Small intestine (tissue), 7 donors: ENCODE measurements at regions not wholly inside any gene's neighbourhood (a gene's known extent, or its start where the extent isn't known, plus 50 kb on each side); places are given as distances from the start of the nearest gene placed in this dataset.

Source experiments
- DNase-seq, 2 donors: peaks; one replicate each; pipeline versions ENCODE4 v3.0.0 to v3.0.0-alpha.2; 2013
- FAIRE-seq: peaks from 2 replicates; lab custom pipeline; 2012; peaks lifted over from hg19 to GRCh38; lab: Jason Lieb, UNC
- H3K27ac ChIP-seq, 3 donors: one replicate each; pipeline ENCODE4 v1.5.1; 2013; ENCODE audit warnings: low read length in 2 of 3, mild to moderate bottlenecking in 2 of 3, control low read depth in 1 of 3, inconsistent platforms in 1 of 3, low read depth in 1 of 3, moderate library complexity in 1 of 3
- H3K27me3 ChIP-seq, 3 donors: one replicate each; pipeline ENCODE4 v1.6.1; 2013; ENCODE audit warnings: low read length in 3 of 3, inconsistent platforms in 1 of 3; ENCODE audit not compliant: control insufficient read depth in 3 of 3, insufficient read depth in 3 of 3
- H3K36me3 ChIP-seq, 3 donors: one replicate each; pipeline ENCODE4 v1.6.1; 2013; ENCODE audit warnings: low read length in 3 of 3, inconsistent platforms in 1 of 3, low read depth in 1 of 3, mild to moderate bottlenecking in 1 of 3, moderate library complexity in 1 of 3; ENCODE audit not compliant: control insufficient read depth in 3 of 3, insufficient read depth in 2 of 3
- H3K4me1 ChIP-seq, 3 donors: one replicate each; pipeline ENCODE4 v1.6.1; 2013; ENCODE audit warnings: low read length in 2 of 3, inconsistent platforms in 1 of 3, low read depth in 1 of 3, mild to moderate bottlenecking in 1 of 3, moderate library complexity in 1 of 3; ENCODE audit not compliant: control insufficient read depth in 3 of 3, insufficient read depth in 2 of 3
- H3K4me3 ChIP-seq, 3 donors: one replicate each; pipeline ENCODE4 v1.5.1; 2013; ENCODE audit warnings: low read length in 3 of 3, control low read depth in 1 of 3, inconsistent platforms in 1 of 3, low read depth in 1 of 3, mild to moderate bottlenecking in 1 of 3, moderate library complexity in 1 of 3
- H3K9me3 ChIP-seq, 2 donors: one replicate each; pipeline ENCODE4 v1.6.1; 2013; ENCODE audit warnings: low read depth in 1 of 2, low read length in 1 of 2; ENCODE audit not compliant: control insufficient read depth in 2 of 2, insufficient read depth in 1 of 2
- WGBS, 3 donors: extraction: QIAGEN DNeasy Blood & Tissue Kit; methylation state at CpG; one replicate each; pipeline ENCODE4 v1.1.7; 2013; 5-methylcytosine and 5-hydroxymethylcytosine counted together
- donor health status: healthy with polysubstance abuse.
- donor health status: control.
- donor health status: control.
- donor health status: Bipolar disorder and iron deficiency.
- donor health status: healthy.

GRCh38 chr2:605674-606608 lies 71.3 kb downstream of the TMEM18 start:
- H3K27me3 ChIP-seq = no peaks in the 10 kb centered on the region
- H3K4me3 ChIP-seq = no peak overlapping the region
- no peaks in the 10 kb centered on the region for H3K36me3 ChIP-seq
- no peak for DNase-seq
- no peaks in the 10 kb centered on the region for H3K4me1 ChIP-seq
- no peak for FAIRE-seq
- H3K9me3 ChIP-seq = no peaks in the 10 kb centered on the region
- WGBS, 3 donors = 85 to 90% (median 88%) methylated on average over 24 of the region's 24 CpGs
- no peak overlapping the region for H3K27ac ChIP-seq

GRCh38 chr2:604854-605524 lies 72.2 kb downstream of the TMEM18 start:
- no peak for FAIRE-seq
- 93 to 98% (median 95%) methylated on average over 2 of the region's 2 CpGs for WGBS, 3 donors

GRCh38 chr2:604385-604784 lies 72.8 kb downstream of the TMEM18 start:
- no peak for FAIRE-seq
- H3K4me1 ChIP-seq = no peaks in the 10 kb centered on the region
- no peak overlapping the region for H3K4me3 ChIP-seq
- WGBS, 3 donors = 82 to 90% (median 88%) methylated on average over 9 of the region's 9 CpGs
- no peak overlapping the region for H3K27ac ChIP-seq
- H3K9me3 ChIP-seq = no peaks in the 10 kb centered on the region
- H3K36me3 ChIP-seq = no peaks in the 10 kb centered on the region
- H3K27me3 ChIP-seq = no peaks in the 10 kb centered on the region
- no peak for DNase-seq

More at GRCh38 chr2:604854-605524, 72.2 kb downstream of the TMEM18 start:
- H3K4me3 ChIP-seq = no peak overlapping the region
- H3K4me1 ChIP-seq = no peaks in the 10 kb centered on the region
- no peaks in the 10 kb centered on the region for H3K36me3 ChIP-seq
- H3K9me3 ChIP-seq = no peaks in the 10 kb centered on the region
- H3K27ac ChIP-seq = no peak overlapping the region
- no peak for DNase-seq
- H3K27me3 ChIP-seq = no peaks in the 10 kb centered on the region

GRCh38 chr2:603869-604268 lies 73.3 kb downstream of the TMEM18 start:
- no peak for FAIRE-seq
- Histone ChIP-seq H3K27me3 (no peaks in the 10 kb centered on the region), H3K4me1 (no peaks in the 10 kb centered on the region), H3K27ac (no peak overlapping the region), H3K9me3 (no peaks in the 10 kb centered on the region), H3K36me3 (no peaks in the 10 kb centered on the region), H3K4me3 (no peak overlapping the region)
- WGBS, 3 donors = 64 to 65% (median 65%) methylated on average over 8 of the region's 8 CpGs
- no peak for DNase-seq

GRCh38 chr2:603427-603826 lies 73.8 kb downstream of the TMEM18 start:
- no peaks in the 10 kb centered on the region for H3K9me3 ChIP-seq
- H3K4me3 ChIP-seq = no peak overlapping the region
- no peaks in the 10 kb centered on the region for H3K4me1 ChIP-seq
- H3K27me3 ChIP-seq = no peaks in the 10 kb centered on the region
- 59 to 73% (median 72%) methylated on average over 5 of the region's 5 CpGs for WGBS, 3 donors
- no peaks in the 10 kb centered on the region for H3K36me3 ChIP-seq
- DNase-seq = no peak
- H3K27ac ChIP-seq = no peak overlapping the region
- FAIRE-seq = no peak

- WGBS, 3 donors = 71 to 82% (median 73%) methylated on average over 14 of the region's 14 CpGs
- H3K9me3 ChIP-seq = no peaks in the 10 kb centered on the region
- H3K27ac ChIP-seq = no peak overlapping the region
- no peaks in the 10 kb centered on the region for H3K36me3 ChIP-seq
- H3K4me3 ChIP-seq = no peak overlapping the region
- DNase-seq = no peak
- H3K4me1 ChIP-seq = no peaks in the 10 kb centered on the region
- H3K27me3 ChIP-seq = no peaks in the 10 kb centered on the region
- FAIRE-seq = no peak
Observed at GRCh38 chr2:602571-603359, 74.4 kb downstream of the TMEM18 start.

GRCh38 chr2:601806-602455 lies 75.3 kb downstream of the TMEM18 start:
- H3K4me3 ChIP-seq = no peak overlapping the region
- no peaks in the 10 kb centered on the region for H3K9me3 ChIP-seq

GRCh38 chr2:601387-601698 lies 75.9 kb downstream of the TMEM18 start:
- Histone ChIP-seq H3K36me3 (no peaks in the 10 kb centered on the region), H3K4me3 (no peak overlapping the region), H3K9me3 (no peaks in the 10 kb centered on the region), H3K4me1 (no peaks in the 10 kb centered on the region), H3K27me3 (no peaks in the 10 kb centered on the region), H3K27ac (no peak overlapping the region)
- DNase-seq = no peak
- 80 to 95% (median 88%) methylated on average over 10 of the region's 10 CpGs for WGBS, 3 donors
- FAIRE-seq = no peak

More at GRCh38 chr2:601806-602455, 75.3 kb downstream of the TMEM18 start:
- no peak for DNase-seq
- no peak for FAIRE-seq
- Histone ChIP-seq H3K4me1 (no peaks in the 10 kb centered on the region), H3K36me3 (no peaks in the 10 kb centered on the region), H3K27me3 (no peaks in the 10 kb centered on the region), H3K27ac (no peak overlapping the region)
- 86 to 88% (median 88%) methylated on average over 29 of the region's 29 CpGs for whole genome bisulfite sequencing, 3 donors
